HG02885 (cell line): ENCODE measurements at regions not wholly inside any gene's neighbourhood (a gene's known extent, or its start where the extent isn't known, plus 50 kb on each side); places are given as distances from the start of the nearest gene placed in this dataset.
"Not testable (repeated sequence)": the region's sequence is repeated elsewhere in the genome, so short reads cannot be mapped to it uniquely, and the experiment has no call there.

Experiments used
- ATAC-seq: cut with Tn5 transposase; IDR thresholded peaks from one replicate; pipeline ENCODE4 v1.9.1; 2021; ENCODE audit warnings: mild to moderate bottlenecking; ENCODE audit not compliant: unreplicated experiment, poor library complexity

- ATAC-seq, result no peak
Measured at GRCh38 chr15:67943475-67943874, 103.6 kb upstream of the RNU6-1 start.

DNA sequence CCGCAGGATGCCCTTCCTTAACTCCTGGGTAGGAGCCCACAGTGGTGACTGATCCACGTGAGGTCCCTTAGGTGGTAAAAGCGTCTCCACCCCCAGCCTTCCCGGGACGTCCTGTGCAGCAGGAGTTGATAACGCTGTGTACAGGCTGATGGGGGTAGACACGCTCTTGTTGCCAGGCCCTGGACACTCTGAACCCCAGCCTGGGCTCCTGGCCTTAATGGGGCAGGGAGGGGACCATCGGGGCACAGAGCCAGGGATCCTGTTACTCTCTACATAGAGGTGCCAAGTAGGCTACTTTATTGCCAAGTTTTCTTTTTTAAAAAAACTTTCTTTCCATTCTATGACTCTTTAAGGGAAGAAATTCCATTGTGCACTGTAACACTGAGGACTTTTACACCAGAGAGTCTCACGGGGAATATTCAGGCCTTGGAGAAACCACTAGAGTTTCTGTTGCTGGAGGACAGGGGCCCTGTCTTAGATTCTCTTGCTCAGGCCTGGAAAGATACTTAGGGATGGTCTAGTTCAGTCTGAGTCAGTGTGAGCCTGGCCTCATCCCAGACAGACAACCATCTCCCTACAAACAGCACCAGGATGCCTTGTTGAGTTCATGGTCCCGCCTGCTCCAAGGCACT lies 104.3 kb upstream of the RNU6-1 start:
- no peak for ATAC-seq

GRCh38 chr15:67945131-67945530 lies 105.3 kb upstream of the RNU6-1 start:
- ATAC-seq, result no peak

DNA sequence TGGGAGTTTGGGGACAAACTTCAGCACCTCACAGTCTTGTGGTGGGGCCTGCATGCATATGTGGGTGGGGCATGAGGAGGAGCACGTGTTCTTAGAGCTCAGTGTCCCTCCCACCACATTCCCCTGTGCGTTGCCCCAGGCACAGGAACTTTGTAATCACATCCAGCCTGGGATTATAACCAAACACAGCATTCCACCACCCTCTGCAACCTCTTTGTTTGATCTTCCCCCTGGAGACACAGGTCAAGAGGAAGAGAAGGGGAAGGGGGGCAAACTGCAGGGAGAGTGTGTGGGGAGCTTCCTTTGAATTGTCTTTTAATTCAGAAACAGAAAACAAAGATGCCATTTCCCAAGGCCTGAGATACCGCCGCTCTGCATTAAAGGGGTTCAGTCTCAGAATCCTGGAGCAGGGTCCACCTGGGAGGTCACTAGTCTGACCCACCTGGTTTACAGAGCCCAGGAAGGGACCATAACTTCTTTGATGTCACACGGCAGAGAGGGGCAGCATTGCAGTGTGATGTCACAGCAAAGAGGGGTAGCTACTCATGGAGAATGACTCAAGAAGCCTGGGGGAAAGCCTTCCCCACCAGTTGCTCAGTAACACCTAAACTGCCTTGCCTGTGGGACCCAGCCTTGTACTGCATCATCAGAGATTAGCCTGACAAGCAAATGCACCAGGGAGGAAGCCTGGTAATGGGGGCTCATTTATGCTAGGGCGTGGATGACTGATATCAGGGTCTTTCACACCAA lies 106.3 kb upstream of the RNU6-1 start:
- no peak for ATAC-seq

DNA sequence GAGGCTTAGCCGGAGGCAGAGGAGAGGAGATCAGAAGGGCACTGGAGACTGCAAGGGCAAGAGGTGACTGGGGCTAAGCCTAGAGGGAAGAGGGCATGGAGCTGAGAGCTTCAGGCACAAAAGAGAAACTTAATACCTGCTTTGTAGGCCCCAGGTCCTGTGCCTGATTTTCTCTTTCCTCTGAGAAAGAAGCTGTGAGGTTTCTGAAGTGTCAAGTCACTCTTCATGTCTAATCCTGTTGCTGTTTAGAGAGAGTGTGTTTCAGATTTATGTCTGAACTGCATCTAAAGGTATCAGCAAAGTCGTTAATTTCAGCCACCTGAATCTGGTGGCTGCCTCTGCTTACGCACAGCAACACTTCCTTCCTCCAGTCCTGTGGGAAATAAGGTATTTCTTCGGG lies 106.9 kb upstream of the RNU6-1 start:
- ATAC-seq, result no peak

DNA sequence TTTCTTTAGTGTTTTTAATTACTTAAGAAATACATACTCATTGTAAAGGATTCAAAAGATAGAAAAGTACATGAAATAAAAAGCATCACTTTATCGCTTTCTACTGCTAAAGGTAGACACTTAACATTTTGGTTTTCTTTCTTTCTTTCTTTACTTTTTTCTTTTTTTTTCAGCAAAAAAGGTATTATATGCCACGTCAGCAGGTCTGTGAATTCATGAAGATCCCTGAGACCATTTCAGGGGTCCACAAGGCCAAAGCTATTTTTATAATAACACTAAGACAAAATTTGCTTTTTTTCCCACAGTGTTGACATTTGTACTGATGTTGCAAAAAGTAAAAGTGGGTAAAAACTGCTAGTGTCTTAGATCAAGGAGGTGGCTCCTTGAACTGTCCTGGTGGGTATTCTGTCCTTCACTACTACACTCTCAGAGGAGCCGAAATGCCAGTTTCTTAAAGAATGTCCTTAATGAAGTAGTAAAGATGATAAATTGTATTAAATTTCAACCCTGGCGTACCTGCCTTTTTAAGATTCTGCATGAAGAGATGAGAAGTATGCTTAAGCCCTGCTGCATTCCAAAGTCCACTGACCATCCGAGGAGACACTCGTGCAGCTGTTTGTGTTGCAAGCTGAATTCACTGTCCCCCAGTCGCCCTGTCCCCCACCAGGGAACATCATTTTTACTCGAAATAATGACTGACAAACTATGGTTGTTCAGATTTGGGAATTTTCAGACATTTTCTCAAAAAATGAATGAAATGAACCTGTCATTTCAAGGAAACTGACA lies 106.7 kb upstream of the PIAS1 start:
- no peak for ATAC-seq

DNA sequence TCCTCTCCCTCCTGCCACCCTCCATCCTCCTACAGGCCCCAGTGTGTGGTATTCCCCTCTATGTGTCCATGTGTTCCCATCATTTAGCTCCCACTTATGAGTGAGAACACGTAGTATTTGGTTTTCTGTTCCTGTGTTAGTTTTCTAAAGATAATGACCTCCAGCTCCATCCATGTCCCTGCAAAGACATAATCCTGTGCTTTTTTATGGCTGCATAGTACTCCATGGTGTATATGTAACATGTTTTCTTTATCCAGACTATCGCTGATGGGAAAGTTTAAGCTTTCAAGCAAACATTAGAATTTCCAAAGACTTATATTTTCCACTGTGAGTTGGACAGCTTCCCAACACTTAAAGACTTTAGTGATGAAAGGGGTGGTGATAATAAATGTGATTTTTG lies 105.9 kb upstream of the PIAS1 start:
- no peak for ATAC-seq

GRCh38 chr15:67951187-67951586 lies 102.9 kb upstream of the PIAS1 start:
- ATAC-seq, result not testable (repeated sequence)

- no peak for ATAC-seq
Measured at GRCh38 chr15:67953299-67953698, 100.8 kb upstream of the PIAS1 start.

DNA sequence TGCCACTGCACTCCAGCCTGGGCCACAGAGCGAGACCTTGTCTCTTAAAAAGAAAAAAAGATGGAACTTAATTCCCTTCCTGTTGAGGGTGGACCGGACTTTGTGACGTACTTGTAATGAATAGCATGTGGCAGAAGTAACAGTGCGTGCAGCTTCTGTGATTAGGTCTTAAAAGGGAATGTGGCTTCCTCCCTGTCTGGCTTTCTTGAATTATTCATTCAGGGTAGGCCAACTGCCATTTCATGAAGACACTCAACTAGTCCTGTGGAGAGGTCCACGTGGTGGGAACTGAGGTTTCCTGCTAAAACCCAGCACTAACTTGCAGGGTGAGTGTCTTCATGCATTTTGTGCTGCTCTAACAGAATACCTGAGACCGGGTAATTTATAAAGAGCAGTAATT lies 98.9 kb upstream of the PIAS1 start:
- ATAC-seq, result no peak

DNA sequence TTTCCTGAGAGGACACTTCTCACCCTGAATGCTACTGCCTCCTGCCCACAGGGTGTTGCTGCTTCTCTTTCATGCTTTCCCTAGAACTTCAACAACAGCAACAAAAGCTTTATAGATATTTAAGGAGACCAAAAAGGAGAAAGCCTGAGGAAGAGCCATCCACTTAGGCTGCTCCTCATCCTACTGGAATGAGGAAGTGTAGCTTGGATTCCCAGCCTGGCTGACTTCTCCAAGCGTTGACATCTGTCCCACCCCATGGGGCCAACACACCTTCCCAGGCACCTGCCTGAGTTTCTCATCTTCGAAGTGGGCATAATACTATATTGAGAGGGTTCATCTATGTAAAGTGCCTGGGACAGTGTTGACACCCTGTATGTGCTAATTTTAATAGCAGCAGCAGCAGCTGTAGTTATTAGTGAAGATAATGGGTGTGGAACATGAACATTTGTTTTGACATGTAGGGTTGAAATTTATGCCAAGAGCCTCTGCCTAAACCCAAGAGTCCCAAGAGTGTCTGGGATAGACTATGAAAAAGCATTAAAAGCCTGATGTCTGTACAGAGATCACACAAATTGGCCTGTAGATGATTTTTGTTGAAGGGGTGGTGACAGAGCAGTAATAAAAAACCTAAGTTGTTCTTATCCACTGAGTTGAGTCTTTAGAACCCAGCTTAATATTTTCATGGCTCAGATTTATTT lies 96.5 kb upstream of the PIAS1 start:
- no peak for ATAC-seq

GRCh38 chr15:67967871-67968431 lies 86.2 kb upstream of the PIAS1 start:
- no peak for ATAC-seq

GRCh38 chr15:67968564-67968963 lies 85.6 kb upstream of the PIAS1 start:
- no peak for ATAC-seq

- no peak for ATAC-seq
Measured at GRCh38 chr15:67968966-67969365, 85.1 kb upstream of the PIAS1 start.

DNA sequence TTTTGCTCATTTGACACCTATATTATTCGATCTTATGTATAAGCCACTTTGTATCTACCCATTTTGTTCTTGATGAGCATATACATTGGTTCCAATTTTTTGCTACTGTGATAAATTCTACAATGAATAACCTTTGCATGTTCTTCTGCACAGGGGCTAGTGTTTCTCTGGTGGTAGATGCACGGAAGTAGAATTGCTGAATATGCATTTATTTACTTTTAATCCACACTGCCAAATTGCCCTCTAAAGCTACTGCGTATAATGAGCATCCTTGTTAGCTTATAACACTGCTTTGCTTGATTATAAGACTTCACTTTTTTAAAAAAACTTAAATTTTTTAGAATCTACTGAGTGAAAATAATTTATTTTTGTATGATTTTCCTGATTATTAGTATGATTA lies 84.2 kb upstream of the PIAS1 start:
- no peak for ATAC-seq

DNA sequence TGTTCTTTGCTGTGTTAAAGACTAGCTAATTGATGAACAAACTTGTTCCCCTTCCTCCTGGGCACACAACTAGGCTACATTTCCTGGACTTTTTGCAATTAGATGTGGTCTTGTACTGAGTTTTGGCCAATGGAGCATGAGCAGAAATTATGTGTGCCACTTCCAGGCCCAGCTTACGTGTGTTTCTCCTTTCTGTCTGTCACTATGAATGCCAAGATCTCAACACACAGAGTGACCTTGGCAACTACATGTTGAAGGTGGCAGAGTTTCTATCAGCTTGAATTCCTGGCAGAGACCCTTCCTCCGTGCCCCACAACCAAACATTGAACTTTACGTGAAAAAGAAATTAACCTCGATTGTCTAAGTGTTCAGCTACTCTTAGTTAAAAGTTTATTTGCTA lies 81.7 kb upstream of the PIAS1 start:
- no peak for ATAC-seq

DNA sequence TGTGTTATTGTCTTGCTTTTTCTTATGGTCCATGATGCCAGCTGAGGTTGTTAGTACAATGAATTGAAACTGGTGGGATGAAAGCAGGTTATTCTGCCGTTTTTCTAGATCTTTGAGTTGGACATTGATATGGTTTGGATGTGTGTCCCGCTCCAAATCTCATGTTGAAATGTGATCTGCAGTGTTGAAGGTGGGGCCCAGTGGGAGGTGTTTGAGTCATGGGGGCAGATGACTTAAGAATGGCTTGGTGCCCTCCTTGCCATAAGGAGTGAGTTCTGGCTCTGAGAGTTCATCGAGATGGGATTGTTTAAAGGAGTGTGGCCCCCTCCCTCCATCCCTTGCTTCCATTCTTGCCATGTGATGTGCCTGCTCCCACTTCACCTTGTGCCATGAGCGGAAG lies 80.3 kb upstream of the PIAS1 start:
- no peak for ATAC-seq

DNA sequence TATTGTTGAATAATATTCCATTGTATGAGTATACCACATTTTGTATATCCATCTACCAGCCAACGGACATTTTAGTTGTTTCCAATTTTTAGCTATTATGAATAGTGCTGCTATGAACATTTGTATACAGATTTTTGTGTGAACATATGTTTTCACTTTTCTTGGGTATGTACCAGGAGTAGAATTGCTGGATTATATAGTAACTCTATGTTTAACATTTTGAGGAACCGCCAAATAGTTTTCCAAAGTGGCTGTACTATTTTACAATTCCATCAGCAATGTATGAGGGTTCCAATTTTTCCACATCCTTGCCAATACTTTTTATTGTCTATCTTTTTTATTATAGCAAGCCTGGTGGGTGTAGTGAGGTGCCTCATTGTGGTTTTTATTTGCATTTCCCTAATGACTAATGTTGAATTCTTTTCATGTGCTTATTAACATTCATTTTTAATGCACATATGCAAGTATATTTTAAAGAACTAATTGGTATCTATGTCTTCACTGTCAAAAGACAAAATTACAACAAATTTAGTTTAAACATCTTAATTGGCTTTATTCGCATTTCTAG lies 77.5 kb upstream of the PIAS1 start:
- no peak for ATAC-seq

GRCh38 chr15:67977414-67978089 lies 76.6 kb upstream of the PIAS1 start:
- ATAC-seq, result no peak

GRCh38 chr15:67979281-67979680 lies 74.8 kb upstream of the PIAS1 start:
- no peak for ATAC-seq
